ENCODE measurements at regions not wholly inside any gene's neighbourhood (a gene's known extent, or its start where the extent isn't known, plus 50 kb on each side); places are given as distances from the start of the nearest gene placed in this dataset.

DNA sequence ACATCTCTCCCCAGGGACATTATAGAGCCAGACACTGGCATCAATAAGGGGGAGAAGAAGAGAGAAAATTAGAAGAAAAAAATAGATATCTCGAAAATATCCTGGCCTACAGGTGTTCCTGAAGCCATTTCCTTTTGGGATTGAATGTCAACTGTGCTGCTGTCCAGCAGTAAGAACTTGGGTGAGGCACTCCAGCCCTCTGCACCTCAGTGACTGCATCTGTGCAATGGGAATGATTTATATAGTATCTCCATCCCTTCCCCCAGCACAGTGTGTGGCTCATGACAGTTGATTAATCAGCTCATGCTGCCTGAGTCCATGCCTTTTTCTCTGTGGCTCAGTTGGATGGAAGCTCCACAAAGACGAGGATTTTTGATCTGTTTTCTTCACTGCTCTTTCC lies 74.1 kb upstream of the TINAGL1 start:
- Histone ChIP-seq H3K4me3 (ENCODE audit: low read depth, low read length, poor library complexity, severe bottlenecking) (no peak overlapping the region), H3K9me3 (ENCODE audit: low read length) (no peaks in the 10 kb centered on the region), H3K36me3 (ENCODE audit: insufficient read depth, low read length) (no peaks in the 10 kb centered on the region), H4K20me1 (ENCODE audit: insufficient read depth, low read length) (no peaks in the 10 kb centered on the region), H3K79me2 (ENCODE audit: insufficient read depth, low read depth, low read length) (no peaks in the 10 kb centered on the region), H3K4me2 (ENCODE audit: low read length) (no peak overlapping the region), H3K4me1 (ENCODE audit: insufficient read depth, low read length, poor library complexity, severe bottlenecking) (no peaks in the 10 kb centered on the region), H3K9me2 (ENCODE audit: insufficient read depth, low read length) (no peaks in the 10 kb centered on the region), H2AFZ (ENCODE audit: low read length) (no peak overlapping the region), H3K27ac (ENCODE audit: low read depth, low read length, poor library complexity, severe bottlenecking) (no peak overlapping the region)
- TF ChIP-seq, protein P1, sequence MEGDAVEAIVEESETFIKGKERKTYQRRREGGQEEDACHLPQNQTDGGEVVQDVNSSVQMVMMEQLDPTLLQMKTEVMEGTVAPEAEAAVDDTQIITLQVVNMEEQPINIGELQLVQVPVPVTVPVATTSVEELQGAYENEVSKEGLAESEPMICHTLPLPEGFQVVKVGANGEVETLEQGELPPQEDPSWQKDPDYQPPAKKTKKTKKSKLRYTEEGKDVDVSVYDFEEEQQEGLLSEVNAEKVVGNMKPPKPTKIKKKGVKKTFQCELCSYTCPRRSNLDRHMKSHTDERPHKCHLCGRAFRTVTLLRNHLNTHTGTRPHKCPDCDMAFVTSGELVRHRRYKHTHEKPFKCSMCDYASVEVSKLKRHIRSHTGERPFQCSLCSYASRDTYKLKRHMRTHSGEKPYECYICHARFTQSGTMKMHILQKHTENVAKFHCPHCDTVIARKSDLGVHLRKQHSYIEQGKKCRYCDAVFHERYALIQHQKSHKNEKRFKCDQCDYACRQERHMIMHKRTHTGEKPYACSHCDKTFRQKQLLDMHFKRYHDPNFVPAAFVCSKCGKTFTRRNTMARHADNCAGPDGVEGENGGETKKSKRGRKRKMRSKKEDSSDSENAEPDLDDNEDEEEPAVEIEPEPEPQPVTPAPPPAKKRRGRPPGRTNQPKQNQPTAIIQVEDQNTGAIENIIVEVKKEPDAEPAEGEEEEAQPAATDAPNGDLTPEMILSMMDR (conservative IDR thresholded peaks at IDR 0.05; ENCODE audit: low read length) = no peak
- TF ChIP-seq EZH2phosphoT487 (IDR thresholded peaks at IDR 0.05; ENCODE audit: borderline replicate concordance, low read depth, low read length) = no peak
- DNase-seq (ENCODE audit: low spot score) = no peak
- BruUV-seq (replicated peaks) = no TSS peak
- POLR2A ChIA-PET = no interaction called here
- intact Hi-C loops (cut with micrococcal nuclease; ENCODE audit: unreplicated experiment) = no loop called here
- CTCF ChIA-PET (ENCODE audit: unreplicated experiment) = no interaction called here

DNA sequence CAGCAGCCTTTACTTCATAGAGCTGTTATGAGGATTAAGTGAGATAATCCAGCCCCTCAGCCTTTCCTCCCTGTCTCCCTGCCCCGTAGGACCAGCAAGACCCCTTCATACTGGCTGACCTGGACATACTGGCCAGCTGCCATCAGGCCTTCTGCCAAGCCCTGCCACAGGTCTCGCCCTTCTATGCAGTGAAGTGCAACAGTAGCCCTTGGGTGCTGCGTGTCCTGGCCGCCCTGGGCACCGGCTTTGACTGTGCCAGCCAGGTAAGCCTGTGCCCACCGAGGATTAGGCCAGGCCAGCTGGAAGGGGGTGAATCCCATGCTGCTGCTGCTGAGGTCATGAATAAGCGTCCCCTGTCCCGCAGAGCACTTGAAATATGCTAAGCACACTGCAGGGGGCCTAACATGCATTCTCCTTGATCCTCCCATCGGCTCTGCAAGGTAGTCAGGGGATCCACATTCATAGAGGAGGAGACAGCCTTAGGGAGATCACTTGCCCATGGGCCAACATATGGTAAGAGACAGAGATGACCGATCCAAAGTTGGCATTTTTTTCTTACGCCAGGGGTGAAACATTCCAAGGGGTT lies 73.3 kb upstream of the TINAGL1 start:
- Histone ChIP-seq H3K4me3 (ENCODE audit: low read depth, low read length, poor library complexity, severe bottlenecking) (no peak overlapping the region), H3K79me2 (ENCODE audit: insufficient read depth, low read depth, low read length) (no peaks in the 10 kb centered on the region), H3K4me1 (ENCODE audit: insufficient read depth, low read length, poor library complexity, severe bottlenecking) (no peaks in the 10 kb centered on the region), H3K4me2 (ENCODE audit: low read length) (no peak overlapping the region), H3K9me2 (ENCODE audit: insufficient read depth, low read length) (no peaks in the 10 kb centered on the region), H3K9me3 (ENCODE audit: low read length) (no peaks in the 10 kb centered on the region), H4K20me1 (ENCODE audit: insufficient read depth, low read length) (no peaks in the 10 kb centered on the region), H3K36me3 (ENCODE audit: insufficient read depth, low read length) (no peaks in the 10 kb centered on the region), H2AFZ (ENCODE audit: low read length) (no peak overlapping the region), H3K27ac (ENCODE audit: low read depth, low read length, poor library complexity, severe bottlenecking) (no peak overlapping the region)
- BruUV-seq (replicated peaks) = no TSS peak
- POLR2A ChIA-PET = no interaction called here
- DNase-seq (ENCODE audit: low spot score) = no peak
- TF ChIP-seq, protein P1 (conservative IDR thresholded peaks at IDR 0.05; ENCODE audit: low read length) = no peak
- TF ChIP-seq EZH2phosphoT487 (IDR thresholded peaks at IDR 0.05; ENCODE audit: borderline replicate concordance, low read depth, low read length) = no peak
- intact Hi-C loops (cut with micrococcal nuclease; ENCODE audit: unreplicated experiment) = no loop called here
- CTCF ChIA-PET (ENCODE audit: unreplicated experiment) = no interaction called here

DNA sequence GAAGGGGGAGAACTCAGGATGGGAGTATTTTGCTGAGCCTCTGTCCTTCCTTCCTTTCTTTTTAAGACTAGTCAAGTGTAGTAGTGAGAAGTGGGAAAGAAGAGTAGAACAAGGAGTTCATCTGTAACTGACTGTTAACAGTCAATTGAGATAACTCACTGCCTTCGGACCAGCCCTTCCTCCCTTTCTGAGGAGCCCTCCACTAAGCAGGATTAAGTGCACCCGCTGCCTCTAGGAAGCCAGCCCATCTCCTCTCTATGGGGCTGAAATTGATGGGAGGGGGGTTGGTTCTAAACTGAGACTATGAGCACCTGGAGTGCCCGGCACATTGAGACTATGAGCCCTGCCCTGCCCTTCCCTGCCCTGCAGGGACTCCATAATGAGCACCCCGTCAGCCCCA lies 72.7 kb upstream of the TINAGL1 start:
- intact Hi-C loops (cut with micrococcal nuclease; ENCODE audit: unreplicated experiment) = no loop called here
- no peak for DNase-seq (ENCODE audit: low spot score)

More for the DNA sequence above, 72.7 kb upstream of the TINAGL1 start:
- H3K9me3 ChIP-seq (ENCODE audit: low read length) = no peaks in the 10 kb centered on the region
- no peaks in the 10 kb centered on the region for H3K79me2 ChIP-seq (ENCODE audit: insufficient read depth, low read depth, low read length)
- H3K4me1 ChIP-seq (ENCODE audit: insufficient read depth, low read length, poor library complexity, severe bottlenecking) = no peaks in the 10 kb centered on the region
- H3K36me3 ChIP-seq (ENCODE audit: insufficient read depth, low read length) = no peaks in the 10 kb centered on the region
- H2AFZ ChIP-seq (ENCODE audit: low read length) = no peak overlapping the region
- no TSS peak for BruUV-seq (replicated peaks)
- ChIA-PET POLR2A (no interaction called here), CTCF (ENCODE audit: unreplicated experiment) (no interaction called here)
- no peak overlapping the region for H3K4me2 ChIP-seq (ENCODE audit: low read length)
- H3K4me3 ChIP-seq (ENCODE audit: low read depth, low read length, poor library complexity, severe bottlenecking) = no peak overlapping the region
- no peaks in the 10 kb centered on the region for H4K20me1 ChIP-seq (ENCODE audit: insufficient read depth, low read length)
- no peaks in the 10 kb centered on the region for H3K9me2 ChIP-seq (ENCODE audit: insufficient read depth, low read length)
- TF ChIP-seq, protein P1 (conservative IDR thresholded peaks at IDR 0.05; ENCODE audit: low read length) = no peak
- no peak for TF ChIP-seq EZH2phosphoT487 (IDR thresholded peaks at IDR 0.05; ENCODE audit: borderline replicate concordance, low read depth, low read length)
- no peak overlapping the region for H3K27ac ChIP-seq (ENCODE audit: low read depth, low read length, poor library complexity, severe bottlenecking)

All from OCI-LY7 (cell line).